ENCODE measurements at regions not wholly inside any gene's neighbourhood (a gene's known extent, or its start where the extent isn't known, plus 50 kb on each side); places are given as distances from the start of the nearest gene placed in this dataset.

- TF ChIP-seq EGR1 (IDR thresholded peaks at IDR 0.05) (no peak), CREB1 (IDR thresholded peaks at IDR 0.05; ENCODE audit: low read depth) (no peak)
Measured at GRCh38 chr12:111174251-111174960, 194.5 kb downstream of the PHETA1 start.

All from Ishikawa (cell line).